GM13976 (cell line): ENCODE measurements at regions not wholly inside any gene's neighbourhood (a gene's known extent, or its start where the extent isn't known, plus 50 kb on each side); places are given as distances from the start of the nearest gene placed in this dataset.

ENCODE experiments used
- DNase-seq: peaks from one replicate; pipeline ENCODE4 v3.0.0; 2012; ENCODE audit warnings: low spot score
- in situ Hi-C: fragments of 300-500 bp; cut with MboI; formaldehyde crosslinking; loops from one replicate; pipeline ENCODE4 v1.12.0; 2022; ENCODE audit warnings: low sequenced_read_pairs, mixed read lengths, inconsistent platforms; ENCODE audit not compliant: unreplicated experiment
- TF ChIP-seq, protein P1 (sequence below): IDR thresholded peaks from 2 replicates; pipeline ENCODE4 v1.5.1; 2012; ENCODE audit warnings: borderline replicate concordance, mild to moderate bottlenecking; ENCODE audit not compliant: insufficient read depth; ENCODE audit errors: extremely low read depth, missing control alignments, control extremely low read depth

DNA sequence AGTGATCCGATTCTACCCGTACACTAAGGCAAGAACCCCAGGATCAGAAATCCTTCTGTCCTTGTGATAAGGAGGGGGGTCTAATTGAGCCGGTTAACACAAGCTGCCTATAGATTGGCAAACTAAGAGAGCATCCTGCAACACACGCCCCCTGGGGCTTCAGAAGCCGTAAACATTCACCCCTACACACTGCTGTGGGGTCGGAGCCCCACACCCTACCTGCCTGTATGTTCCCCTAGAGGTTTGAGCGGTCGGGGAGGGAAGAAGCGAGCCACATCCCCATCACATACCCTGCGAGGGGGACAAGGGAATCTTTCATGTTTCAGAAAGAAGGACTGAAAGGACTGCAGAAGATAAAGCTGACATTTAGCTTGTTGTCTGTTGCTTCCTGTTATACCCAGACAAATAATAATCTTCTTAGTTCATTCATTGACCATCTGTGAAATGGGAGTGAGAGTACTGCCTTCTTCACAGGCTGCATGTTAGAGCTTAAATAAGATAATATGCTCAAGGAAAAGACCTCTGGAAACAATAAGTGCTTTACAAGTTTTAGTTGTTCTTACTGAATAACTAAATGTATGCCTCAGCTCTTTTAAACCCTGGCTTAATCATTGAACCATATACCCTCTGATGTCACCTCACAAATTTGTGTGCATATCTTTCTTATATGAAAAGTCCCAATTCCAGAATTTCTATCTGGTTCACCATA lies 74.2 kb upstream of the RNF217 start:
- DNase-seq = no peak
- TF ChIP-seq, protein P1, sequence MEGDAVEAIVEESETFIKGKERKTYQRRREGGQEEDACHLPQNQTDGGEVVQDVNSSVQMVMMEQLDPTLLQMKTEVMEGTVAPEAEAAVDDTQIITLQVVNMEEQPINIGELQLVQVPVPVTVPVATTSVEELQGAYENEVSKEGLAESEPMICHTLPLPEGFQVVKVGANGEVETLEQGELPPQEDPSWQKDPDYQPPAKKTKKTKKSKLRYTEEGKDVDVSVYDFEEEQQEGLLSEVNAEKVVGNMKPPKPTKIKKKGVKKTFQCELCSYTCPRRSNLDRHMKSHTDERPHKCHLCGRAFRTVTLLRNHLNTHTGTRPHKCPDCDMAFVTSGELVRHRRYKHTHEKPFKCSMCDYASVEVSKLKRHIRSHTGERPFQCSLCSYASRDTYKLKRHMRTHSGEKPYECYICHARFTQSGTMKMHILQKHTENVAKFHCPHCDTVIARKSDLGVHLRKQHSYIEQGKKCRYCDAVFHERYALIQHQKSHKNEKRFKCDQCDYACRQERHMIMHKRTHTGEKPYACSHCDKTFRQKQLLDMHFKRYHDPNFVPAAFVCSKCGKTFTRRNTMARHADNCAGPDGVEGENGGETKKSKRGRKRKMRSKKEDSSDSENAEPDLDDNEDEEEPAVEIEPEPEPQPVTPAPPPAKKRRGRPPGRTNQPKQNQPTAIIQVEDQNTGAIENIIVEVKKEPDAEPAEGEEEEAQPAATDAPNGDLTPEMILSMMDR = no peak
- in situ Hi-C loops = no loop called here

DNA sequence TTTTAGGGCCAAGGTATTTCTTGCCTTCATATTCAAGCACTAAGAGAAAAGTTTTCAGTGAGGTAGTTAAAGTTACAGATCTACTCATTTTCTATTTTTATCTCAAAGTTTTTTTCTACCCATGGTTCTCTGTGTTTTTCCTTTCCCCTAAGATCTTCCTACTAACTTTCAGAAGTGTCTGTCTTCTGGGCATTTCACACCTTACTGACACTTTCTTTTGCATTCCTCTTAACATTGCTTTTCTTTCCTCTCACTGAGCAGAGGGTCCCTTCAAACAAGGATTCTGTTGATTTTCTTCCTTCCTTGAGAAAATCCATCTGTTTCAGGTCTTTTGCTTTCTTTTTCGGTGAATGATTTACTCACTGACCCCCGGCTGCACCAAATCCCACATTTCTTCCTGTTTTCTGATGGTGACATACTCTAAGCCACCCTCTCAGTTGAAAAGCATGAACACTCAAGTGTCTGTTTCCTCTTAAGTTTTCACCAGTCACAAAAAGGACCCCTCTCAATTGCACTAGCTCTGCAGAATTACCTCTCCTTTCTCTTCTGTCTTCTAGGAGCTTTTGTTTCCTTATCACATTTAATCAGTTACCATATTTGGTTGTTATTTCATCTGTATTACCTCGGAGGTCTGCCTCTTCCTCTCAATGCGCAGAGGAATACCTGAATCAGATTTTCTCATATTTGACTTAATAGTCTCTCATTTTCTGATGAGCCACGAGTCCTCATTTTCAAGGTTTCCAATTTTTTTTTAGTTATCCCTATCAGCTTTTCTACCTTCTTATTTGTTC lies 73.5 kb upstream of the RNF217 start:
- TF ChIP-seq, protein P1 = no peak
- DNase-seq = no peak
- in situ Hi-C loops = no loop called here

DNA sequence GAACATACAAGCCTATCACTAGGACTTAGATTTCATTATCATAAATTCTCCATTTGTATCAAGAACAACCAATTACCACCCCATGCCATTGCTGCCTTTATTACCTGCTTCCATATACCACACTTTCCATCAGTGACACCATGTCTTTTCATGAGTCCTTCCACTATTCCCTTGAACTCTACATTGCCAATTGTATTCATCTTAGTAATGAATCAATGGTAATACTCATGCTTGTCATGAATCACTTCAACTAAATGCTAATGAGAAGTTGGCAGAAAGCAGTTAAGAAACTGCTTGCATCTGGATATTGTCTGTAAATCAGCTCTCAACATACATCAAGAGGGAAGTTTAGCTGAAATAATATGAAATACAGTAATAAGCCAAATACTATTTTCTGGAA lies 61.2 kb upstream of the RNF217 start:
- in situ Hi-C loops = no loop called here

DNA sequence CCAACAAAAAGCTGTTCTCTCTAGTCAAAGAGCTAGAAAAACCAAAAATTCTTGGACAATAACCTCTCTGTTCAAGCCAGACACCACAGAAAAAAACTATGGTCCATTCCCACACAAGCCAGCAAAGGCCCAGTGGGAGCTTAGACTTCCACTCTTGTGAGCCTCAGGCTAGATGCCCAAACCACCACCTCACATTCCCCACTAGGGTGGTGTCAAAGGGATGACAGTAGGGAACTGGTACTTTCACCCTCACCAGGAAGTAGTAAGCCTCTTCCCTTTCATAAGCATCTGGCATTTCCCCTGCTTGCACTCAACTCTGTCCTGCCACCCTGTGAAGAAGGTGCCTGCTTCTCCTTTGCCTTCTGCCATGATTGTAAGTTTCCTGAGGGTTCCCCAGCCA lies 58.4 kb upstream of the RNF217 start:
- TF ChIP-seq, protein P1 = no peak
- in situ Hi-C loops = no loop called here
- no peak for DNase-seq

More for the DNA sequence above, 61.2 kb upstream of the RNF217 start:
- no peak for DNase-seq
- TF ChIP-seq, protein P1 = no peak

DNA sequence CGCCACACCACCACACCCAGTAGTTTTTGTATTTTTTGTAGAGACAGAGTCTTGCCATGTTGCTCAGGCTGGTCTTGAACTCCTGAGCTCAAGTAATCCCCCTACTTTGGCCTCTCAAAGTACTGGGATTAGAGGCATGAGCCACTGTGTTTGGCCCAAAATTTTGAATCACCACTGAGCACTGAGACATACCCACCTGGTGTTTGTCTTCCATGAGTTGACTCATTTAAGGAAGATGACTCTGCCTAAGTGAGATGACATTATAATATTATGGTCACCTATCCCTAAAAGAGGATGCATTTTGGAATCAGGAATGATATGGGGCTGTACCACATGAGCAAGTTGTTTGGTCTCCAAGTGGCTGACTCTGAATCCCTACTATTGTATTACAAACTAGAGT lies 54.6 kb upstream of the RNF217 start:
- in situ Hi-C loops = no loop called here
- no peak for DNase-seq
- TF ChIP-seq, protein P1 = no peak
